Stomach (tissue), 8 donors: ENCODE measurements at regions not wholly inside any gene's neighbourhood (a gene's known extent, or its start where the extent isn't known, plus 50 kb on each side); places are given as distances from the start of the nearest gene placed in this dataset.

ENCODE experiments used
- DNase-seq, 2 donors: peaks; one replicate each; pipeline versions ENCODE4 v3.0.0 to v3.0.0-alpha.2; 2013 to 2019
- H3K27ac ChIP-seq, 5 donors: fragments of 200-600 bp in 4 of 5; sonication (generic) in 4 of 5; one replicate each; pipeline ENCODE4 v1.5.1; 2013 to 2019; ENCODE audit warnings: mild to moderate bottlenecking in 1 of 5, moderate library complexity in 1 of 5
- H3K27me3 ChIP-seq, 3 donors: fragments of 200-600 bp; sonication (generic); one replicate each; pipeline ENCODE4 v1.5.1; 2017 to 2019; ENCODE audit warnings: mixed run types in 1 of 3
- H3K36me3 ChIP-seq, 4 donors: fragments of 200-600 bp; sonication (generic); 1 replicate in 3 of 4; 2 replicates in 1 of 4; pipeline ENCODE4 v1.5.1; 2016 to 2019
- H3K4me1 ChIP-seq, 4 donors: fragments of 200-600 bp; sonication (generic); one replicate each; pipeline ENCODE4 v1.5.1; 2016 to 2019
- H3K4me3 ChIP-seq, 4 donors: fragments of 200-600 bp; sonication (generic) in 3 of 4; one replicate each; pipeline ENCODE4 v1.5.1; 2016 to 2019; ENCODE audit warnings: mild to moderate bottlenecking in 1 of 4
- H3K9me3 ChIP-seq, 4 donors: fragments of 200-600 bp; sonication (generic); one replicate each; pipeline ENCODE4 v1.5.1; 2016 to 2019
- EP300 ChIP-seq: sonication (generic); formaldehyde crosslinking; IDR thresholded peaks from one replicate; pipeline ENCODE4 v1.6.1; 2017; ENCODE audit warnings: antibody characterized with exemption
- POLR2A ChIP-seq, 4 donors: fragments of 450-650 bp; IDR thresholded peaks; one replicate each; pipeline ENCODE4 v1.6.1; 2016; ENCODE audit warnings: antibody characterized with exemption in 4 of 4, control low read depth in 2 of 4, mild to moderate bottlenecking in 1 of 4, moderate library complexity in 1 of 4
- POLR2AphosphoS5 ChIP-seq, 3 donors: sonication (generic); formaldehyde crosslinking; IDR thresholded peaks; one replicate each; pipeline ENCODE4 v1.6.1; 2016; ENCODE audit warnings: antibody characterized with exemption in 3 of 3
- WGBS, 5 donors: extraction: QIAGEN DNeasy Blood & Tissue Kit in 3 of 5; methylation state at CpG; one replicate each; pipeline versions ENCODE4 v1.1.5 to v1.1.7; 2013 to 2018; 5-methylcytosine and 5-hydroxymethylcytosine counted together
- intact Hi-C: fragments of 100-400 bp; cut with DNase I; formaldehyde crosslinking; loops from one replicate; pipeline ENCODE4 v1.15.1; 2023; ENCODE audit warnings: low total_unique reads
- TF ChIP-seq, protein P1 (sequence below), 7 experiments: fragments of 450-650 bp in 4 of 7; fragments of 200-600 bp in 3 of 7; sonication (generic) in 3 of 7; IDR thresholded peaks; one replicate each; pipeline ENCODE4 v1.5.1; 2016 to 2019; ENCODE audit warnings: antibody characterized with exemption in 7 of 7, control low read depth in 2 of 7, mild to moderate bottlenecking in 1 of 7
- donor health status: healthy with polysubstance abuse.
- donor health status: Bipolar disorder and iron deficiency.
- donor health status: healthy.

DNA sequence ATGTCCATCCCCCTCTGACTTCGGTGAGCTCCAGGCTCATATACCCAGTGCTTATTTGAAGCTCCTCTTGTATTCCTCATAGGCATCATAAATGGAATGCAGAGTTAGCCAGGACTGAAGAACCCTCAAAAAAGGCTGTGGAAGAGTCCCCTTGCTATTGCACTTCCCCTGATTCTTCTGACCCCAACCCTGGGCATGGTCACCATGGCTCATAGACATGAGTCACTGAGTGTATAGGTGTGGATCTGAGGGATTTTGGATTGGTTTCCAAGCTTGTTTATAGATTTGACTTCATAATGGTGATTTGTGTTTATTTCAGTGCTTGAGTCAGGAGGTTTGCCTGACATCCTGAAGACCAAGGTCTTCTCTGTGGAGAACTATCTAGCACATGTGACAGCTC is 98.4 kb upstream of the SLC38A2 start:
- no peaks in the 10 kb centered on the region for H3K36me3 ChIP-seq
- H3K9me3 ChIP-seq = no peaks in the 10 kb centered on the region
- no peak overlapping the region for H3K4me3 ChIP-seq
- no peaks in the 10 kb centered on the region for H3K27me3 ChIP-seq
- 75 to 96% (median 92%) methylated on average over 1 of the region's 1 CpG for WGBS, 5 donors
- peaks cover 21 to 59% (median 32%) of the 10 kb centered on the region in 4 donors for H3K4me1 ChIP-seq
- intact Hi-C loops = no loop called here
- peak overlapping the region in 1 of 5 donors; percentile 3 for H3K27ac ChIP-seq
- TF ChIP-seq POLR2AphosphoS5 (IDR thresholded peaks at IDR 0.05) = no peak
- DNase-seq = no peak

DNA sequence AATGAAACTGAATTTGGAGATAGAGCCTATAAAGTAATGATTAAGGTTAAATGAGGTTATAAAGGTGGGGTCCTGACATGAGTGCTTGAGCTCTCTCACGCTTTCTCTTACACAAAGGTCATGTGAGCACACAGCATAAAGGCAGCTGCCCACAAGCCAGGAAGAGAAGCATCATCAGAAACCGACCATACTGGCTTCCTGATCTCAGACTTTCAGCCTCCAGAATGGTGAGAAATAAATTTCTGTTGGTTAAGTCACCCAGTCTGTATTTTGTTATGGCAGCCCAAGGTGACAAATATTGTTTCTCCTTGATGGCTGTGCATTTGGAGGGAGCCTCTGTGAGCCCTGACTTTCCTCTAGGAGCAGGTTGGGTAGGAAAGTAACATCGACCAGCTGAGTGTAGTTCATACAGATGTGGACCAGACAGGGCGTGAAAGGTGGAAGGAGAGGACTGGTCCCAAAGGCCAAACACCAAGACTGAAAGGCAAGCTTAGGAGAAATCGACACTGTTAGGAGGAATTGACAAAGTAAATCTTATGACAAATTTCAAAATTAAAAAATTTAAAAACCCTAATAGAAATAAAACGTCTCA is 97.6 kb upstream of the SLC38A2 start:
- intact Hi-C loops = no loop called here
- H3K9me3 ChIP-seq = no peaks in the 10 kb centered on the region
- WGBS, 5 donors = 68 to 83% (median 71%) methylated on average over 6 of the region's 6 CpGs

DNA sequence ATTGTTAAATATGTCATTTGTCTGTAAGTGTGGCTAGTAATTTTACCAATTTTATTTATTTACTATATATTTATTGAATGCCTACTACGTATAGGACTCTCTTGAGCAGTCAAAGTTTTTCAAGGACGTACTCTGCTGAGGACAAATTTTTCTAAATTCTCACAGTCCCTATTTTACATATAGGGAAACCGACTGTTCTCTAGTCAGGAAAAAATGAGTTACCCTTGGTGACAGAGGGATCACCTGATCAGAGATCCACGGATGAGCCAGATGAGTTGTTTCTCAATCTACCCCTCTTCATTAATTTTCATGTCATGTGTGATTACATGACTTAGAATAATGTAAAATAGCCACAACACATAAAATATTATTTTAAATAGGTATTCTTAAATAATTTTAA is 96.2 kb upstream of the SLC38A2 start:
- H3K27ac ChIP-seq = peak overlapping the region in 1 of 5 donors; percentile 14
- H3K9me3 ChIP-seq = no peaks in the 10 kb centered on the region
- H3K36me3 ChIP-seq = no peaks in the 10 kb centered on the region
- TF ChIP-seq, protein P1, sequence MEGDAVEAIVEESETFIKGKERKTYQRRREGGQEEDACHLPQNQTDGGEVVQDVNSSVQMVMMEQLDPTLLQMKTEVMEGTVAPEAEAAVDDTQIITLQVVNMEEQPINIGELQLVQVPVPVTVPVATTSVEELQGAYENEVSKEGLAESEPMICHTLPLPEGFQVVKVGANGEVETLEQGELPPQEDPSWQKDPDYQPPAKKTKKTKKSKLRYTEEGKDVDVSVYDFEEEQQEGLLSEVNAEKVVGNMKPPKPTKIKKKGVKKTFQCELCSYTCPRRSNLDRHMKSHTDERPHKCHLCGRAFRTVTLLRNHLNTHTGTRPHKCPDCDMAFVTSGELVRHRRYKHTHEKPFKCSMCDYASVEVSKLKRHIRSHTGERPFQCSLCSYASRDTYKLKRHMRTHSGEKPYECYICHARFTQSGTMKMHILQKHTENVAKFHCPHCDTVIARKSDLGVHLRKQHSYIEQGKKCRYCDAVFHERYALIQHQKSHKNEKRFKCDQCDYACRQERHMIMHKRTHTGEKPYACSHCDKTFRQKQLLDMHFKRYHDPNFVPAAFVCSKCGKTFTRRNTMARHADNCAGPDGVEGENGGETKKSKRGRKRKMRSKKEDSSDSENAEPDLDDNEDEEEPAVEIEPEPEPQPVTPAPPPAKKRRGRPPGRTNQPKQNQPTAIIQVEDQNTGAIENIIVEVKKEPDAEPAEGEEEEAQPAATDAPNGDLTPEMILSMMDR (IDR thresholded peaks at IDR 0.05) = no peak
- TF ChIP-seq EP300 = no peak
- no peak for TF ChIP-seq POLR2AphosphoS5 (IDR thresholded peaks at IDR 0.05)
- TF ChIP-seq POLR2A (IDR thresholded peaks at IDR 0.05) = no peak
- no peaks in the 10 kb centered on the region for H3K27me3 ChIP-seq
- intact Hi-C loops = no loop called here
- no peak overlapping the region for H3K4me3 ChIP-seq
- DNase-seq = no peak
- 66 to 89% (median 71%) methylated on average over 4 of the region's 4 CpGs for WGBS, 5 donors
- peaks cover 11 to 48% (median 23%) of the 10 kb centered on the region in 4 donors for H3K4me1 ChIP-seq

More for the DNA sequence above, 97.6 kb upstream of the SLC38A2 start:
- TF ChIP-seq POLR2AphosphoS5 (IDR thresholded peaks at IDR 0.05) = no peak
- H3K36me3 ChIP-seq = no peaks in the 10 kb centered on the region
- no peak overlapping the region for H3K4me3 ChIP-seq
- DNase-seq = no peak
- no peaks in the 10 kb centered on the region for H3K27me3 ChIP-seq
- no peak overlapping the region for H3K27ac ChIP-seq
- H3K4me1 ChIP-seq = peaks cover 21 to 59% (median 32%) of the 10 kb centered on the region in 4 donors

DNA sequence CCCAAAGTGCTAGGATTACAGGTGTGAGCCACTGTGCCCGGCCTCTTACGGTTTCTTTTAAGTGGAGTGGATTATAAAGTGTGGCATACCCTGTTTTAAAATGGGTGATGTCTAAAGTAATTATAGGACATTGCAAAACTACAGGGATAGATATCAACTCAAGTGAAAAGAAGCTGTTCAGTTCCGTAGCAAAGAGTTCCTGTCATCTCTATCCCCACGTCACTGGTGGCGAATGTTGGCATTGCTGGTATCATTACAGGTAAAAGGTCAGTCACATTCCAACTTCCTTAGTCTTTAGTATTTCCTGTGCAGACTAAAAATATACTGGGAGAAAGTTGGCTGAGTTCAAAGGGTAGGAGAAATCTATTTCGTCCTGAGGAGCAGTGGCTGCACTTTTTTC is 95.6 kb upstream of the SLC38A2 start:
- no peak overlapping the region for H3K4me3 ChIP-seq
- intact Hi-C loops = no loop called here
- DNase-seq = peak; percentile 43 to 51
- H3K27me3 ChIP-seq = no peaks in the 10 kb centered on the region
- WGBS, 5 donors = 51 to 64% (median 54%) methylated on average over 6 of the region's 6 CpGs
- H3K9me3 ChIP-seq = no peaks in the 10 kb centered on the region
- H3K4me1 ChIP-seq = peaks cover 8 to 42% (median 18%) of the 10 kb centered on the region in 4 donors
- no peak for TF ChIP-seq EP300
- TF ChIP-seq, protein P1 (IDR thresholded peaks at IDR 0.05) = peak in 1 of 7 experiments; percentile 28
- no peak for TF ChIP-seq POLR2A (IDR thresholded peaks at IDR 0.05)
- peak in 1 of 3 donors; percentile 47 for TF ChIP-seq POLR2AphosphoS5 (IDR thresholded peaks at IDR 0.05)
- no peaks in the 10 kb centered on the region for H3K36me3 ChIP-seq
- H3K27ac ChIP-seq = no peak overlapping the region

DNA sequence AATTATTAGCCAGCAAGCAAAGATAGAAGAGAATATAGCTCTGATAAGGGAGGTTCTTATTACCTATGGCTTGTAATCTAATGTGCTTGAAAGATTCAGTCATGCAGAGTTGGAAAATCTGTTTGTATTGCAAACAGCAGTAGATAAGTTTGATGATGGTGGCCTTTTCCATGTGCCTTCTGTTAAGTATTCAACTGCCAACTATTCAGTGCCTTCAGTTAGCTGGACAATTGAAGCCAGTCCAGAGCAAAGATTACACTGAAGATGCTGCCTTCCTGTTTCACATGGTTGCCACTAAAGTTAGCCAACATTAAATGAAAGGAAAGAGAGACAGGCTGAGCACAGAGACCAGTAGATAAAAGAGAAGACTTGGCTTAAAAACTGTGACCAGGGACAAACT is 92.7 kb upstream of the SLC38A2 start:
- TF ChIP-seq, protein P1 (IDR thresholded peaks at IDR 0.05) = no peak
- TF ChIP-seq EP300 (no peak), POLR2AphosphoS5 (IDR thresholded peaks at IDR 0.05) (no peak), POLR2A (IDR thresholded peaks at IDR 0.05) (no peak)
- intact Hi-C loops = no loop called here
- peaks cover 10 to 36% (median 21%) of the 10 kb centered on the region in 4 donors for H3K4me1 ChIP-seq
- H3K27ac ChIP-seq = no peak overlapping the region
- no peaks in the 10 kb centered on the region for H3K36me3 ChIP-seq
- no peaks in the 10 kb centered on the region for H3K9me3 ChIP-seq
- no peak for DNase-seq
- no peaks in the 10 kb centered on the region for H3K27me3 ChIP-seq
- H3K4me3 ChIP-seq = no peak overlapping the region
